Ishikawa (cell line): ENCODE measurements at regions not wholly inside any gene's neighbourhood (a gene's known extent, or its start where the extent isn't known, plus 50 kb on each side); places are given as distances from the start of the nearest gene placed in this dataset.

Source experiments
- CEBPB ChIP-seq: IDR thresholded peaks from 2 replicates; pipeline ENCODE4 v1.6.1; 2012
- CREB1 ChIP-seq: IDR thresholded peaks from 2 replicates; pipeline ENCODE4 v1.6.1; 2012; ENCODE audit warnings: low read depth
- EGR1 ChIP-seq: IDR thresholded peaks from 2 replicates; pipeline ENCODE4 v1.6.1; 2012
- EP300 ChIP-seq: IDR thresholded peaks from 2 replicates; pipeline ENCODE4 v1.6.1; 2012; ENCODE audit warnings: borderline replicate concordance
- FOXM1 ChIP-seq: IDR thresholded peaks from 2 replicates; pipeline ENCODE4 v1.6.1; 2012; ENCODE audit warnings: low read depth, borderline replicate concordance
- MAX ChIP-seq: IDR thresholded peaks from 2 replicates; pipeline ENCODE4 v1.6.1; 2012
- NFIC ChIP-seq: IDR thresholded peaks from 2 replicates; pipeline ENCODE4 v1.6.1; 2012
- RAD21 ChIP-seq: IDR thresholded peaks from 2 replicates; pipeline ENCODE4 v1.6.1; 2012; ENCODE audit warnings: low read depth
- TAF1 ChIP-seq: IDR thresholded peaks from 2 replicates; pipeline ENCODE4 v1.6.1; 2012; ENCODE audit warnings: low read depth, mild to moderate bottlenecking
- TCF12 ChIP-seq: IDR thresholded peaks from 2 replicates; pipeline ENCODE4 v1.6.1; 2012; ENCODE audit warnings: low read depth
- TEAD4 ChIP-seq: IDR thresholded peaks from 2 replicates; pipeline ENCODE4 v1.6.1; 2012
- USF1 ChIP-seq: IDR thresholded peaks from 2 replicates; pipeline ENCODE4 v1.6.1; 2012
- YY1 ChIP-seq: IDR thresholded peaks from 2 replicates; pipeline ENCODE4 v1.6.1; 2012; ENCODE audit warnings: low read depth
- ZBTB7A ChIP-seq: IDR thresholded peaks from 2 replicates; pipeline ENCODE4 v1.6.1; 2012; ENCODE audit warnings: low read depth
- TF ChIP-seq, protein P1 (sequence below): IDR thresholded peaks from 2 replicates; pipeline ENCODE4 v1.6.1; 2012; ENCODE audit warnings: low read depth, mild to moderate bottlenecking

DNA sequence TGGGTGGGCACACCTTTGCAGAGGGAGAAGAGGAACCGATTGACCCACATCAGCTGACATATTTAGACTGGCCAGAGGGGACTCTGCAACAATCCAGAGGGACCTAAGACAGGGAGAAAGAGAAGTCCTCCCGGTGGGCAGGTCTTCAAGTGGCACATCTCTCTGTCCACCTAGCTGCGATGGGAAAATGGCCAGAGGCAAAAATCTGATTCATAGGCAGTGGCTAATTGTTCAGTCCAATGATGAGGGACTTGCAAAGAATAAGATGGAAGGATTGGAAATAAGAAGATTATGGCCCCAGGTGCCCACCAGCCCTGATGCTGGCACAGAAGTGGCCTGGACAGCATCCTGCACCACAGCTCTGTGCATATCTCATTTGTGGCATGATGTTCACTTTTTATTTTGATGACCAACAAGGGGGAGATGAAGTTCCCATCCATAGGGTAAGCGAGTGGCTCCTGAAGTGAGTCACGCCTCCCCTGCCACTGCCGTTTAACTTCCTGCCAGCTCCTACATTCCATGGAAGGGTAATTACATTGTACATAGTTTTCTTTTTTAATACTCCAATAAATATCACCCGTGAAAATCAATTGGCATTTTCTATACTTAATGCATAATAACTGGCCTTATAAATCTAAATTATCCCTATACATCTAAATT, 659.6 kb downstream of the MATN1 start:
- TF ChIP-seq YY1 = no peak
- no peak for TF ChIP-seq EP300
- no peak for TF ChIP-seq TAF1
- no peak for TF ChIP-seq TEAD4
- no peak for TF ChIP-seq CREB1
- no peak for TF ChIP-seq MAX
- TF ChIP-seq NFIC = no peak
- TF ChIP-seq, protein P1, sequence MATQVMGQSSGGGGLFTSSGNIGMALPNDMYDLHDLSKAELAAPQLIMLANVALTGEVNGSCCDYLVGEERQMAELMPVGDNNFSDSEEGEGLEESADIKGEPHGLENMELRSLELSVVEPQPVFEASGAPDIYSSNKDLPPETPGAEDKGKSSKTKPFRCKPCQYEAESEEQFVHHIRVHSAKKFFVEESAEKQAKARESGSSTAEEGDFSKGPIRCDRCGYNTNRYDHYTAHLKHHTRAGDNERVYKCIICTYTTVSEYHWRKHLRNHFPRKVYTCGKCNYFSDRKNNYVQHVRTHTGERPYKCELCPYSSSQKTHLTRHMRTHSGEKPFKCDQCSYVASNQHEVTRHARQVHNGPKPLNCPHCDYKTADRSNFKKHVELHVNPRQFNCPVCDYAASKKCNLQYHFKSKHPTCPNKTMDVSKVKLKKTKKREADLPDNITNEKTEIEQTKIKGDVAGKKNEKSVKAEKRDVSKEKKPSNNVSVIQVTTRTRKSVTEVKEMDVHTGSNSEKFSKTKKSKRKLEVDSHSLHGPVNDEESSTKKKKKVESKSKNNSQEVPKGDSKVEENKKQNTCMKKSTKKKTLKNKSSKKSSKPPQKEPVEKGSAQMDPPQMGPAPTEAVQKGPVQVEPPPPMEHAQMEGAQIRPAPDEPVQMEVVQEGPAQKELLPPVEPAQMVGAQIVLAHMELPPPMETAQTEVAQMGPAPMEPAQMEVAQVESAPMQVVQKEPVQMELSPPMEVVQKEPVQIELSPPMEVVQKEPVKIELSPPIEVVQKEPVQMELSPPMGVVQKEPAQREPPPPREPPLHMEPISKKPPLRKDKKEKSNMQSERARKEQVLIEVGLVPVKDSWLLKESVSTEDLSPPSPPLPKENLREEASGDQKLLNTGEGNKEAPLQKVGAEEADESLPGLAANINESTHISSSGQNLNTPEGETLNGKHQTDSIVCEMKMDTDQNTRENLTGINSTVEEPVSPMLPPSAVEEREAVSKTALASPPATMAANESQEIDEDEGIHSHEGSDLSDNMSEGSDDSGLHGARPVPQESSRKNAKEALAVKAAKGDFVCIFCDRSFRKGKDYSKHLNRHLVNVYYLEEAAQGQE = no peak
- no peak for TF ChIP-seq ZBTB7A
- TF ChIP-seq CEBPB = no peak
- no peak for TF ChIP-seq FOXM1
- no peak for TF ChIP-seq TCF12
- no peak for TF ChIP-seq USF1
- TF ChIP-seq EGR1 = no peak

GRCh38 chr1:30061292-30062220, 661.8 kb downstream of the MATN1 start:
- TF ChIP-seq TAF1 (no peak), MAX (no peak), NFIC (no peak), TCF12 (no peak), CREB1 (no peak), RAD21 (no peak), EGR1 (no peak), ZBTB7A (no peak), TEAD4 (no peak), CEBPB (no peak), USF1 (no peak), EP300 (no peak), YY1 (no peak), FOXM1 (no peak)
- TF ChIP-seq, protein P1 = no peak

DNA sequence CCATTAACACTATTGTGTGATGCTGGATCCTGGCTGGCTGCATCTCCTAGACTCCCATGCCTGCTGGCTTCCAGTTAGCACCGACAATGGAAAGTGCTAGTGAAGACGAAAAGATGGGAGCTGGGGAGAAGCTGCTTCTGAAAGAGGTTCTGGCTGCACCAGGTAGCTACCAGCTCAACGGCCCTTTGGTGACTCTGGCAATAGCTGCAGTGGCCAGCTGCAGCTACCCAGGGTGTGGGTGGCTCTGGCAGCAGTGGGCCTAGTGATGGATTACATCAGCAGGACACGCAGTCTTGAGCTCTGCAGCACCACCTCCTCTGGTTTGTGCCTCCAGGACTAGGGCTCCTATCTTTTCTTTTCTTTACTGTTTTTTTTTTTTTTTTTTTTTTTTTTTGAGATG, 662.6 kb downstream of the MATN1 start:
- no peak for TF ChIP-seq NFIC
- TF ChIP-seq RAD21 = no peak
- no peak for TF ChIP-seq TEAD4
- TF ChIP-seq YY1 = no peak
- TF ChIP-seq CREB1 = no peak
- no peak for TF ChIP-seq USF1

- TF ChIP-seq CREB1 (no peak), USF1 (no peak), ZBTB7A (no peak), RAD21 (no peak), FOXM1 (no peak), MAX (no peak), CEBPB (no peak), EP300 (no peak), EGR1 (no peak), TCF12 (no peak), YY1 (no peak), TAF1 (no peak), NFIC (no peak), TEAD4 (no peak)
- TF ChIP-seq, protein P1 = no peak
Measured at GRCh38 chr1:30058970-30059369, 664.4 kb downstream of the MATN1 start.
